SH-SY5Y (cell line): ENCODE measurements at regions not wholly inside any gene's neighbourhood (a gene's known extent, or its start where the extent isn't known, plus 50 kb on each side); places are given as distances from the start of the nearest gene placed in this dataset.

Experiments
- GATA2 ChIP-seq: IDR thresholded peaks from 2 replicates; pipeline ENCODE4 v1.6.1; 2011; ENCODE audit warnings: mild to moderate bottlenecking, low read depth, low read length
- GATA3 ChIP-seq: IDR thresholded peaks from 2 replicates; pipeline ENCODE4 v1.6.1; 2011; ENCODE audit warnings: low read depth, mild to moderate bottlenecking, low read length, moderate library complexity

DNA sequence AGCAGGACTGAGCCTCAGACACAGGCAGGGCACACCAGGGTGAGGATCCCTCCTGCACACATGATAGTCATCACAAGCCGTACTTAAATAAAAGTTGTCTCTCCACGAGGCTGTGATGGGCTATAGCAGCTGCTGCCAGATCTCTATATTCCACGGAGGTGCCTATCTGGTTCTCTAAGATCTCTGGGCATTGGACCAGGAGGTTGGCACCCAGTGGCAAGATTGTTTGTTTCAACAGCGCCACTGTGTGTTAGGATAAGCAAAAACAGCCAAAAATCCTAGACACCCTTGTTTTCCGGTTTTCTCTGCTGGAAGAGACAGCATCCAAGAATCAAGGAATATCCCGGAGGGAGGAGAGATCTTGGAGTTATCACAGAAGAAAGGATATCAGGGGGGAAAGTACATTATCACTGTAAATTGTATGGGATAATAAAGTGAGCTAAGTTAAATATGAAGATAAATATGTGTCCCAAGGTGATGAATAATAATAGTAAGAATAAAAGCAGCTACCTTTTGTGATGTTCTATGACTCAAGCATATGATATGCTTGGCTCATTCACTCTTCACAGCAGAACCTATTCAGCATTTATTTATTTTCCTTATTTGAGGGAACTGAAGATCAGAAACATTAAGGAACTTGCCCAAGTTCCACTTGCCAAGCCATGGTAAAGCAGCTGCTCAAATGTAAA, 90.6 kb upstream of the AKAP13 start:
- no peak for TF ChIP-seq GATA2
- TF ChIP-seq GATA3: no peak
